ENCODE measurements at regions not wholly inside any gene's neighbourhood (a gene's known extent, or its start where the extent isn't known, plus 50 kb on each side); places are given as distances from the start of the nearest gene placed in this dataset.

DNA sequence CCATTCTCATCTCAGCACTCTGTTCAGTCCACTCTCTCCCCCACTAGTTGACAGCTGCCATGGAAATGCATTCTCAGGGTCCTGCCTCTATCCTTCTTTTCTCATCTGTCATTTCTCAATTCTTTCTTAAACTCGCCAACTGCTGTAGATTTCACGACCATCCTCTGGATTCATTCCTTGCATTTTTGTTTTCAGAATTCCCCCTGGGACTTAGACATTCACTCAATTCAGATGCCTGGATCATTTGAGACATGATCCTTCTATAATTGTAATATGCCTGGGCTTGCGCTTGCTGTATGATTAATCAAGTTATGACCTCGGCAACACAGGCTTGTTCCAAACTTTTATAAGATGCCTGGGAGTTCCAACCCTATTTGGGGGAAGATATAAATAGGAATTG lies 104.5 kb downstream of the RAB11FIP2 start:
- ChIA-PET POLR2A (no interaction called here), CTCF (no interaction called here), RAD21 (ENCODE audit: low non-redundant PET in 1 of 2, low total read pairs in 2 of 2, uncharacterized antibody in 2 of 2, unreplicated experiment in 2 of 2) (no interaction called here)
- DNase-seq (ENCODE audit: low read depth, low spot score) (no peak), ATAC-seq (no peak)
- no peaks in the 10 kb centered on the region for H4K20me1 ChIP-seq (ENCODE audit: insufficient read depth)
- H3K27ac ChIP-seq (ENCODE audit: low read depth, low read length) = no peak overlapping the region
- no peak overlapping the region for H3K9ac ChIP-seq (ENCODE audit: low read length)
- H3K36me3 ChIP-seq (ENCODE audit: control insufficient read depth in 1 of 2, insufficient read depth in 2 of 2, low read length in 2 of 2) = no peaks in the 10 kb centered on the region
- no peaks in the 10 kb centered on the region for H3K79me2 ChIP-seq (ENCODE audit: insufficient read depth, low read length)
- H3K27me3 ChIP-seq (ENCODE audit: insufficient read depth, low read length) = peaks cover 82% of the 10 kb centered on the region
- H3K9me3 ChIP-seq (ENCODE audit: control insufficient read depth in 1 of 2, insufficient read depth in 1 of 2, low read depth in 1 of 2, low read length in 2 of 2) = no peaks in the 10 kb centered on the region
- H3K4me3 ChIP-seq (replicated peaks in 1 of 2; ENCODE audit: low read depth in 1 of 2, low read length in 2 of 2) = no peak overlapping the region
- H2AFZ ChIP-seq (ENCODE audit: low read depth, low read length, poor library complexity, severe bottlenecking) = no peak overlapping the region
- BruUV-seq (replicated peaks) = no TSS peak
- TF ChIP-seq POLR2AphosphoS5 (IDR thresholded peaks at IDR 0.05; ENCODE audit: low read depth, low read length) (no peak), ZNF274 (IDR thresholded peaks at IDR 0.05; ENCODE audit: low read depth, low read length) (no peak), SIN3A (IDR thresholded peaks at IDR 0.05; ENCODE audit: low read depth) (no peak), CTCF (IDR thresholded peaks at IDR 0.05 in 2 of 3, conservative IDR thresholded peaks at IDR 0.05 in 1 of 3; ENCODE audit: borderline replicate concordance in 1 of 3, insufficient read depth in 1 of 3, low read depth in 2 of 3, low read length in 2 of 3) (no peak), FOSL1 (IDR thresholded peaks at IDR 0.05; ENCODE audit: low read depth) (no peak), TCF7L2 (IDR thresholded peaks at IDR 0.05; ENCODE audit: borderline replicate concordance, extremely low read depth, insufficient read depth, insufficient read length) (no peak), RAD21 (IDR thresholded peaks at IDR 0.05; ENCODE audit: low read depth) (no peak), EZH2phosphoT487 (IDR thresholded peaks at IDR 0.05; ENCODE audit: borderline replicate concordance) (no peak), EZH2 (IDR thresholded peaks at IDR 0.05) (no peak), SP1 (IDR thresholded peaks at IDR 0.05; ENCODE audit: low read depth) (no peak), EGR1 (IDR thresholded peaks at IDR 0.05; ENCODE audit: low read depth) (no peak), REST (IDR thresholded peaks at IDR 0.05; ENCODE audit: low read depth) (no peak), CBX3 (IDR thresholded peaks at IDR 0.05; ENCODE audit: low read depth) (no peak), ELF1 (IDR thresholded peaks at IDR 0.05; ENCODE audit: borderline replicate concordance, low read depth) (no peak), MAX (IDR thresholded peaks at IDR 0.05) (no peak), POLR2A (IDR thresholded peaks at IDR 0.05; ENCODE audit: borderline replicate concordance, extremely low read depth, insufficient read depth, insufficient read length) (no peak), ZFX (IDR thresholded peaks at IDR 0.05) (no peak)
- H3K9me2 ChIP-seq (ENCODE audit: insufficient read depth) = no peaks in the 10 kb centered on the region
- H3K4me2 ChIP-seq (ENCODE audit: low read length) = no peak overlapping the region
- intact Hi-C loops (cut with micrococcal nuclease) = no loop called here
- peaks cover 9 to 18% of the 10 kb centered on the region in 2 experiments; a peak in 3 of 4 replicates for H3K4me1 ChIP-seq (ENCODE audit: control insufficient read depth in 1 of 2, insufficient read depth in 2 of 2, low read length in 2 of 2)
